T-helper 2 cell treated with Interferon-gamma antibody and Interleukin-4, amounts not matched to agents 100 ng/mL and 5 ng/mL, for 36 hours (primary cell): ENCODE measurements at regions not wholly inside any gene's neighbourhood (a gene's known extent, or its start where the extent isn't known, plus 50 kb on each side); places are given as distances from the start of the nearest gene placed in this dataset.
"Not testable (repeated sequence)": the region's sequence is repeated elsewhere in the genome, so short reads cannot be mapped to it uniquely, and the experiment has no call there.

Experiments used
- intact Hi-C: fragments of 100-400 bp; cut with micrococcal nuclease; formaldehyde crosslinking; loops from one replicate; pipeline ENCODE4 v1.15.1; 2023

DNA sequence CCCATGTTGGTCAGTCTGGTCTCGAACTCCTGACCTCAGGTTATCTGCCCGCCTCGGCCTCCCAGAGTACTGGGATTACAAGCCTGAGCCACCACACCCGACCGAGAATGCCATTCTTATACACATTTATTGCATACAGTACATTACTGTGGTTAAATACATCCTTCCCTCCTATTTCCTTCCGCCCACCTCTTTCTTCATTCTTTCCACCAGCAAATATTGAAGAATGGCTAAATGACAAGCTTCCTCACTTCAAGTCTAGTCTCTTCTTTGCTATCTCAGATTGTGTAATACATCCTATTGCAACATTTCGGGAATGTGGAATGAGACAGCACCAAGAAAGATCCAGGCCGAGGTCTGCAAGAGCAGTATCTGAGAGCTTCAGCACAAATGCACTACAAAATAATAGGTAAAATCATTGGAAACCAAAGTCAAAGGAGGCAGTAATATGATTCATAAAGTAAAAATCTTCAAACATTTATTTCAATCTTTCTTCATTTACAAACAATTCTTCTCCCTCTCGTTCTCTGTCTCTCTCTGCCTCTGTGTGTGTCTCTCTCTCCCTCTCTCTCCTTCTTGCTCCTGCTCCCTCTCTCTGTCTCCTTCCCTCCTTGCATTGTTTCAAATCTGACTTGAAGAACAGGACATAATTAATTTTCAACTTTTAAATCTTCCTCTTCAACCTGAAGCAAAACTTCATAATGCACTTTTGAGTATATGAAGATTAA lies 94.7 kb upstream of the TGFBR2 start:
- intact Hi-C loops: no loop called here

DNA sequence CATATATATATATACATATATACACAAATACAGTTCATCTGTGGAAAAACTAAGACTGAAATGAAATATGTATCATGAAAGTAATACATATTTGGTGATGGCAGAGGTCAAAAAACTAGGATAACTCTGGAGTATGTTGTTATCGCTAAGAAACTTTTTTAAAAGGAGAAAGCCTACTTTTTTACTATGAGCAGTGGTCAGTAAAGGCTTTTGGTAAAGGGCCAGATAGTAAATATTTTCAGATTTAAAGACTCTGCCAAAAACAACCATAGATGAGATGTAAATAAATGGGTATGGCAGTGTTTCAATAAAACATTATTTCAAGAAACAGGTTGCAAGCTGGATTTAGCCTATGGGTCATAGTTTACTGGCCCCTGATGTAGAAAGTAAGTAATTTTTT lies 93.8 kb upstream of the TGFBR2 start:
- intact Hi-C loops: no loop called here

DNA sequence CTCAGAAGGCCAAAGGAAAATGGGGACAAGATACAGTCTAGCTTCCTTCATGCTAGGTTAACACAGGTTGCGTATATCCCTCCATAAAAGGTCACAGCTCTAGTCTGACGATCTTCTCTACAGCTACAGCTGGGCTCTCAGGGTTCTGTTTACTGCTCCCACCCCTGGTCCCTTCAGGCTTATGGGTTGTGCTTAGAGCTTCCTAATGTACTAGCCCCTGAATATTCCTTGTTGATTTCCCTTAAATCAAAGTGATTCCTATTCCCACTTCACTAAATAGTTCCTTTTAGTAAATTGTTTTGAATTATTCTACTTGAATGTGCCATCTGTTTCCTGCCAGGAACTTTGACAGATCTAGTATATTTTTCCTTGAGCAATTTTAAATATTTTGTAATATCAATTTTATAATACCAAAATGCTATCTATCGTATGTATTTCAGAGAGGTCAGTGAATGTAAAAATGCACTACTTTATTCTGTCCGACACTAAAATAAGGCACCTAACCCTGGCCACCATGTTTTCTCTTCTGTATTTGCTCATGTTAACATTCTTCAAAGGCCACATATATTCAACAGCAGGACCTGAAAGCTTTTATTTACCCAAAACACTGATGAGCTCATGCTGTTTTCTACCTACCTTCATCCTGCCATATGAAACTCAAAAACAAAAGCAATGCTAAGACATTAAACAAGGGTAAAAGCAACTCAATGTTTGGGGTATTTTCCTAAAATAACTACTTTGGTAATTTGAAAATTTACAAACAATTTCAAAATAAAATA lies 92.8 kb upstream of the TGFBR2 start:
- intact Hi-C loops: no loop called here

DNA sequence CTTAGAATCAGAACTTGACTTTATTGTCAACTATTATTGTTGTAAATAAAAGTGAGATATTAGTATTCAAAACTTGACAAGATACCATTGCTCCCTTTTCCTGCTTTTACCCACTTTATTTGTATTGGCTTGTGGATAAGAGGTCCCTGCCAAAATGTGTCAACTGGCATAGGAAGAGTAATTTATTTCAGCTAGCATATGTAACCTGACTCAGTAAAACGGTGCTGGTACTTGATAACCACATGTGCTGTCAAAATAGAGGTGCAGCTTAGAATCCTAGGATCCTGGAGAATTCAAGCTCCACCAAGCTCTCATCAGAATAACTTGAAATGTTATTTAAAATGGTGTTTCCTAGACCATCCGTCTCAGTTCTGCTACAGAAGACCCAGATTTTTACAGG lies 90.2 kb upstream of the TGFBR2 start:
- intact Hi-C loops: no loop called here

GRCh38 chr3:30518181-30518864 lies 88.1 kb upstream of the TGFBR2 start:
- intact Hi-C loops: no loop called here

- intact Hi-C loops: no loop called here
Observed at GRCh38 chr3:30518872-30519271, 87.5 kb upstream of the TGFBR2 start.

GRCh38 chr3:30520699-30521098 lies 85.7 kb upstream of the TGFBR2 start:
- intact Hi-C loops: loop anchor here (10.0 kb wide), 1 partner anchor 174 kb away; no protein-coding TSS in a partner anchor

DNA sequence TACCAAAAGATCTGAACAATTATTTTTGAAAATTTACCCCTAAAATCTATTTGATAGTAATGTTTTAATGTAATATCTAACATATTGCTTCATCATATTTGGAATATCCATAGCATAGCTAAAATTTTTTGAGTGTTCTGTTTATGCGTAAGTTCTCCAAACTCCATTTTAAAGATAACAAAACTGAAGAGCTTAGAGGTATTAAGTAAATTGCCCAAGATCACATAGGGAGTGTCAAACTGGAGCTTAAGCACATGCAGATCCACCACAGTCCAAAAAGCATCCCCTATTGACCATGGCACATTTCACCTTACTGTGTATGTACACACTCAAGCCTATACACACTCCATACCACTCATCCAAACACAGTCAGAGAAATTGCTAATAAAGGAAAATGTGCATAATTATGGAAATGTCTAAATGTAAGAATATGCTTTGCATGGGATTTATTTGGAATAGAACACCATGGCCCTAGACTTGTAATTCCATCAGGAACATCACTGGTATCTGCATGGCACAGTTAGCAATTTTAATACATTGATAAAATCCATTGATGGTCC lies 85.2 kb upstream of the TGFBR2 start:
- intact Hi-C loops: loop anchor here (10.0 kb wide), 1 partner anchor 174 kb away; no protein-coding TSS in a partner anchor

- intact Hi-C loops: loop anchor here (10.0 kb wide), 1 partner anchor 172 kb away; no protein-coding TSS in a partner anchor
Observed at GRCh38 chr3:30522476-30522875, 83.9 kb upstream of the TGFBR2 start.

DNA sequence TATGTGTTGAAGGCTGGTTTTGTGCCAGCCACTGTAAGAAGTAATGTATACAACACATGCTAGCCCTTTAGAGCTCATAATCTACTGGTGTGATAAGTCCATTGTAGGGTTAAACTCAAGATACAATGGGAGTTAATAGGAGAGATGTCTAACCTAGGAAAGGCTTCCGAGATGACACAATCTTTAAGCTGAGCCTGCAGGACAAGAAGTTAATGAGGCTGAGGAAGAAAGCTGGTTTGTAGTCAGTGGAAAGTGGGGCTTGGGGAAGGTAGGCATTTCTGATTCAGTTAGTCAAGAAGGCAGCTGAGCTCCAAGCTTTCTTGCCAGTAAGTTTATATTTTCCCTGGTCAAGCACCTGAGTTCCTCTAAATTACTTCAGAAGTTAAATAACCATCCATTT lies 83.0 kb upstream of the TGFBR2 start:
- intact Hi-C loops: loop anchor here (10.0 kb wide), 1 partner anchor 171 kb away; no protein-coding TSS in a partner anchor

DNA sequence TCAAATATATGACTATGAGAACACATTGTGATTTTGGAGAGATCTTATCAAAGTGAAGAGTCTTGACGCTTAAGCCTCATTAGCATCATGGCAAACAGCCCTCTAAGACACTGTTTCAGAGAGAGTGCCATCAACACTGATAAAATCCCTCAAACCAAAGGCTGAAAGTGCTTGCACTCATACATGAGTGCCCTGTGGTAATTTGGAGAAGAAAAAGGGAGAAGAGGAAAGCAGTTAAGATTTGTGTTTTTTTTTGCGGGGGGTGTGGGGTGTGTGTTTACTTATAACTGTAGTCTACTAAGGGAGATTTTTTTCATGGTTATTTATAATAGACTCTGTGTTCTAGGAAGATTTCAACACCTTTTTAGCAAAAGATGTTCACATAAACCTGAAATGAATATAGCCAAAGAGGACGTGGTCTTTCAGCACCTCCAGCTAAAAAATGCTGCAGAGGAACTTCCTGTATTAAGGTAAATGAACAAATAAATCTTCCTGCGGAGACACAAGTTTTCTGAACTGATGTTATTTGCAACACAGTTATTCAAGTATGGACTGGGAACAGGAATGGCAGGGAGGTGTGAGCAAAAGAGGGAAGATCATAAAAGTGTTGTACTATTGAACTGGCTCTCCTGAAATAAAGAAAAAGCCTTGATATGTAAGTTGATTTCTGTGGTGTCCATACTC lies 81.9 kb upstream of the TGFBR2 start:
- intact Hi-C loops: loop anchor here (10.0 kb wide), 1 partner anchor 170 kb away; no protein-coding TSS in a partner anchor

DNA sequence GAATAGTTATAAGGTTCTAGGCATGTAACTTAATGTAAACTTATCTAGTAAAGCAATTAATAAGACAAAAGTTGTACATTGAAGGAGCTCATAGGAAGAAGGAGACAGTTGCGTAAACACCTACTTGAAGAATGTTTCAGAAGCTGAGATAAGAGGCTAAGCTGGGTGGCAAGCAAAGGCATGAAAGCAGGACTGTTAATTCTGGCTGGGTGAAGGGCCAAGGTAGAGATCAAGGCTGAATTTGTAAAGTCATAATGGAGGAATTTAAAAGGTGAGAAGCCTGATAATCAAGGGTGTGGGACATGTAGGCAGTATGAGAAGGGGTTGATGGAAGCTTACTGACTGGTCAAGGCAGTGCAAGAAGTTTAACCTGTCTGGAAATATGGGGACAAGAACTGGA lies 80.4 kb upstream of the TGFBR2 start:
- intact Hi-C loops: loop anchor here (10.0 kb wide), 1 partner anchor 169 kb away; no protein-coding TSS in a partner anchor

DNA sequence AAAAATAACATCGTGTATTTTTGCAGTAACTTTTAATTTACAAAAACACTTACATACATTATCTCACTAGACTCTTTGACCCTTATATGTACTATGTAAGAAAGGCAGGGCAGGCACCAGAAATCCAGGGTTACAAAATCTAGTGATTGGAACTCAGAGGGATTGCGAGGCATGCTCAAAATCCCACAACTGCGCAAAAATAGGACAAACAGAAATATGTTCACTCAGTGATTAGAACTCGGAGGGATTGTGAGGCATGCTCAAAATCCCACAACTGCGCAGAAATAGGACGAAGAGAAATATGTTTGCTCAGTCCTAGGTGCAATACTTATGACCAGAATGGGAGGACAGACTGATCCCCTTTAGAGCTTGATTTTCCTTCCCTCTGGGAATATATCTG lies 79.2 kb upstream of the TGFBR2 start:
- intact Hi-C loops: loop anchor here (10.0 kb wide), 1 partner anchor 168 kb away; no protein-coding TSS in a partner anchor

DNA sequence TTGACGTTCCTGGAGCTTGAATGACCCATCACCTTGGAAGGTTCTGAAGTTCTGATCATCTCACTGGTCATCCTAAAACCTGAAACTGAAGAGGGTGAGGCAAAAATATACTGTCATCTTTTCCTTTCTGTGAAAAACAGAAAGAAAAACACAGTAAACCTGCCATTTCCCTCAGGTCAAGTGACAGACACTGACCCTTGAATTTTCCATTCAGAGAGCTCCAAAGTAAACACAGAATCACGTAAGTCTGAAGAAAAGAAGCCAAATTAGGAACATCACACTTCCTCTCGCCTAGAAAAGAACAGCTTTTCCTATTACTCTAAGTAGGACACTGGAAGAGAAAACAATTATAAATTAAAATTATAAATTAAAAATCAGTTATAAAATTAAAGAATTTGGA lies 78.7 kb upstream of the TGFBR2 start:
- intact Hi-C loops: loop anchor here (10.0 kb wide), 1 partner anchor 167 kb away; no protein-coding TSS in a partner anchor

- intact Hi-C loops: no loop called here
Observed at GRCh38 chr3:30530084-30530483, 76.3 kb upstream of the TGFBR2 start.

GRCh38 chr3:30531017-30531570 lies 75.3 kb upstream of the TGFBR2 start:
- intact Hi-C loops: no loop called here

DNA sequence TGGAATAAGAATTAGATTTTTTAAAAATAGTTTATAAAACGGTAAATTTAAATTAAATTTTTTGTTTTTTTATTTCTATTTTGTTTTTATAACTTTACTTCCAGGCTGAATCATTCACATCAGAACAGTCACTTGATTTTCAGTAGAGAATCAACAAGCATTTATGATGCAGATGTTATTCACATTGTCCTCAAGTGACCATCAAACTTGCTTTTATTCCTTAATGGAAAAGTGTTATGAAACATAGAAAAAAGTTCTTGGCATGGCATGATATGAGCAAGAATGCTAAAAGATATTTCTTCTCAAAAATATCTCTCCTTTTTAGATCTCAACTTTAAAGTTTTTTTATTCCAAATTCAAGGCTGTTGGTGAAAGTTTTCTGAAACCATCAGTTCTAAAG lies 70.9 kb upstream of the TGFBR2 start:
- intact Hi-C loops: no loop called here

GRCh38 chr3:30538791-30539190 lies 67.6 kb upstream of the TGFBR2 start:
- intact Hi-C loops: no loop called here

- intact Hi-C loops: no loop called here
Observed at GRCh38 chr3:30539206-30539605, 67.2 kb upstream of the TGFBR2 start.

DNA sequence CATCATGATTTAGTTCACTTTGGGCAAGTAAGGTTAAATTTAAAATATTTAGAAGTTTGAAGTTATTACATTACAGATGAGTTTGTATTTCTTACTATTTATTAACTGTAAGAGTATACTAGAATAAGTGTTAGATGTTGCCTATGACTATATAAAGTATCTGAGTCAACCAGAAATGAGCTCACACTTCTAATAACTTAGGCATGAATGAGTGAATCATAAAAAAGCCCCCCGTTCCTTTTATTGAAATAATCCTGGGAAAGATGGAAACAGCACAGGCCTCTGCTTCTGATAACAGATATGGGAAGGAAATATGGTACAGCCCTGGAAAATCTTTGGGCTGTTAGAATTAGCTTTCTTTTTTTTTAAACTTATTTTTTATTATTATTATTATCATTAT lies 66.6 kb upstream of the TGFBR2 start:
- intact Hi-C loops: no loop called here

DNA sequence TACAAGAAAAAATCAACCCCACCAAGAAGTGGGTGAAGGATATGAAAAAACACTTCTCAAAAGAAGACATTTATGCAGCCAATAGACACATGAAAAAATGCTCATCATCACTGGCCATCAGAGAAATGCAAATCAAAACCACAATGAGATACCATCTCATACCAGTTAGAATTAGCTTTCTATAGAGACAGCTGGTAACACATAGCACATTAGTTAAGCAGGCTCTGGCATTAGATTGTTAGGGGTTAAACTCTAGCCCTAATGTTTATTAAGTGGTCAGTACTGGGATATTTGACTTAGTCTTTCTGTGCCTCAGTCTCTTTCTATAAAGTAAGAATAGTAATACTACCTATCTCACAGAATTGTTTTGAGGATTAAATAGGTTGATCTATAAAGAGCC lies 65.2 kb upstream of the TGFBR2 start:
- intact Hi-C loops: not testable (repeated sequence)
